ENCODE measurements at regions not wholly inside any gene's neighbourhood (a gene's known extent, or its start where the extent isn't known, plus 50 kb on each side); places are given as distances from the start of the nearest gene placed in this dataset.

DNA sequence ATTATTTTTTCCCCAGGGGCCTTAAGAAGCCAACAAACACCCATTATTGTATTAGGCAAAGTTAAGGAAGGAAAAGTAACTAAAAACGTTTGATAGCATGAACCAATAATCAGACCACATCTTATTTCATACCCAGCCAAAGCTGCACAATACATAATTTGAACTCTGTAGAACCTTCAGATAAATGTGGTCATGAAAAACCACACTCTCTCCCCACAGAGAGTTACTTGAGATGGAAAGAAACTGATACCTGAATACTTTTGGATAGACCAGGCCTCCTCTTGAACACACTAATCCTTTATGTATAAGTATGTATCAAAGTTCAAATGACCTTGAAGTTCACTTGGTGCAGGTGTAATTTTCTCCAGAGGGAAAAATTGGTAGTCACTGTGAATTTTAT, 146.6 kb upstream of the FAM13C start:
- no peak overlapping the region for H3K27ac ChIP-seq
- TF ChIP-seq POLR2AphosphoS5 (IDR thresholded peaks at IDR 0.05): no peak
- no peak for TF ChIP-seq EP300 (IDR thresholded peaks at IDR 0.05)
- TF ChIP-seq, protein P1, sequence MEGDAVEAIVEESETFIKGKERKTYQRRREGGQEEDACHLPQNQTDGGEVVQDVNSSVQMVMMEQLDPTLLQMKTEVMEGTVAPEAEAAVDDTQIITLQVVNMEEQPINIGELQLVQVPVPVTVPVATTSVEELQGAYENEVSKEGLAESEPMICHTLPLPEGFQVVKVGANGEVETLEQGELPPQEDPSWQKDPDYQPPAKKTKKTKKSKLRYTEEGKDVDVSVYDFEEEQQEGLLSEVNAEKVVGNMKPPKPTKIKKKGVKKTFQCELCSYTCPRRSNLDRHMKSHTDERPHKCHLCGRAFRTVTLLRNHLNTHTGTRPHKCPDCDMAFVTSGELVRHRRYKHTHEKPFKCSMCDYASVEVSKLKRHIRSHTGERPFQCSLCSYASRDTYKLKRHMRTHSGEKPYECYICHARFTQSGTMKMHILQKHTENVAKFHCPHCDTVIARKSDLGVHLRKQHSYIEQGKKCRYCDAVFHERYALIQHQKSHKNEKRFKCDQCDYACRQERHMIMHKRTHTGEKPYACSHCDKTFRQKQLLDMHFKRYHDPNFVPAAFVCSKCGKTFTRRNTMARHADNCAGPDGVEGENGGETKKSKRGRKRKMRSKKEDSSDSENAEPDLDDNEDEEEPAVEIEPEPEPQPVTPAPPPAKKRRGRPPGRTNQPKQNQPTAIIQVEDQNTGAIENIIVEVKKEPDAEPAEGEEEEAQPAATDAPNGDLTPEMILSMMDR (IDR thresholded peaks at IDR 0.05): no peak
- no peak for TF ChIP-seq POLR2A (IDR thresholded peaks at IDR 0.05)
- H3K4me3 ChIP-seq: no peak overlapping the region
- no peak for ATAC-seq (ENCODE audit: low FRiP score in 2 of 2)
- 63 to 64% methylated on average over 1 of the region's 1 CpG for WGBS, 2 donors
- H3K36me3 ChIP-seq: no peaks in the 10 kb centered on the region
- no peaks in the 10 kb centered on the region for H3K27me3 ChIP-seq
- DNase-seq: no peak
- no peaks in the 10 kb centered on the region for H3K9me3 ChIP-seq
- H3K4me1 ChIP-seq: no peaks in the 10 kb centered on the region

DNA sequence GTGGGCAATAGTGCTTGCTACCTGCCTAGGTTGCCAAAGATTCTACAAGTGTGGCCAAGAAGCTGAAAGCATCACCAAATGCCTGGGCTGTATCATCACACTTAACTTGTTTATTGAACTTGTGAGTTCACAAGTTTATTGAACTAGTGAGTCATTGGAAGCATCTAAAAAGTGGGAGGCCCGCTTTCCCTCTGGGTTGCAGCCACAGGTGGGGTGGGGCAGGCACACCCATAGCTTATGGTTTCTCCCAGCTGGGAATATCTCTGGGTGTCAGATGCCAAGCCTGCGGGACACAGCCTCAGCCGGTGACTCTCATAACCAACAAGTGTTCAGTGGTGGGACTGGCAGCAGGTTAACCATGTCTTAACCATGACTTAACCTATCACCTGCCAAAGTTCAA, 145.9 kb upstream of the FAM13C start:
- Histone ChIP-seq H3K4me1 (no peaks in the 10 kb centered on the region), H3K36me3 (no peaks in the 10 kb centered on the region), H3K27ac (no peak overlapping the region), H3K9me3 (no peaks in the 10 kb centered on the region), H3K27me3 (no peaks in the 10 kb centered on the region), H3K4me3 (no peak overlapping the region)
- TF ChIP-seq, protein P1 (IDR thresholded peaks at IDR 0.05): no peak
- TF ChIP-seq POLR2A (IDR thresholded peaks at IDR 0.05) (no peak), POLR2AphosphoS5 (IDR thresholded peaks at IDR 0.05) (no peak), EP300 (IDR thresholded peaks at IDR 0.05) (no peak)
- DNase-seq (no peak), ATAC-seq (ENCODE audit: low FRiP score in 2 of 2) (no peak)
- WGBS, 2 donors: 96 to 98% methylated on average over 3 of the region's 3 CpGs

DNA sequence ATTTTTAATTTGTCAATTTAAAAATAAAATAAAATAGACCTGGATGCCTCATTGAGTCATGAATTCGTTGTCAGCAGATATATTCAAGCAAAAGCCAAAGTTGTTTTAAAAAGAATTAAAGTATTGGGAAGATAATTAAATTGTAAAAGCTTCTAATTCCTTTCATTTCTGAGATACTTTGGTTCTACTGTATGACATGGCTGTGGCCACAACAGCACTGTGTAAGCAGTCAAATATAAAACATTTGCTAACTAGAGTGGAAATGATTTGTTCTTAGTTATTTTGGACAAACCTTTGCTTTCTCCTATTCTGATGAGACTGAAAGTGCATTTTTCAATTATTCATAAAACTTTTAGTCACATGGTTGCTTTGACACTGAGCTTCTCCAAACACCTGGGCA, 143.6 kb upstream of the FAM13C start:
- Histone ChIP-seq H3K36me3 (no peaks in the 10 kb centered on the region), H3K4me1 (no peaks in the 10 kb centered on the region), H3K4me3 (no peak overlapping the region), H3K27ac (no peak overlapping the region), H3K9me3 (no peaks in the 10 kb centered on the region), H3K27me3 (no peaks in the 10 kb centered on the region)
- ATAC-seq (ENCODE audit: low FRiP score in 2 of 2) (no peak), DNase-seq (no peak)
- TF ChIP-seq, protein P1 (IDR thresholded peaks at IDR 0.05): no peak
- TF ChIP-seq POLR2AphosphoS5 (IDR thresholded peaks at IDR 0.05): no peak
- TF ChIP-seq POLR2A (IDR thresholded peaks at IDR 0.05): no peak
- TF ChIP-seq EP300 (IDR thresholded peaks at IDR 0.05): no peak
- WGBS, 2 donors: 59 to 68% methylated on average over 1 of the region's 1 CpG

DNA sequence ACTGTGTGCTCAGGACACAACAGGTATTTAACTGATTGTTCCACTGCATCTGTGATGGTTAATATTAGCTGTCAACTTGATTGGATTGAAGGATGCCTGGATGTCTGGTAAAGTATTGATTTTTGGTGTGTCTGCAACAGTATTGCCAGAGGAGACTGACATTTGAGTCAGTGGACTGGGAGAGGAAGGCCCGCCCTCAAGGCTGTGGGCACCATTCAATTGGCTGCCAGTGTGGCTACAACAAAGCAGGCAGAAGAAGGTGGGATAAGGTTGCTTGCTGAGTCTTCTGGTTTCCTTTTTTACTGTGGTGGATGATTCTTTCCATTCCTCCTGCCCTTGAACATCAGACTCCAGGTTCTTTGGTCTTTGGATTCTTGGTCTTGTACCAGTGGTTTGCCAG, 137.1 kb upstream of the FAM13C start:
- ATAC-seq (ENCODE audit: low FRiP score in 2 of 2): no peak
- whole genome bisulfite sequencing, 2 donors: 89 to 93% methylated on average over 1 of the region's 1 CpG
- Histone ChIP-seq H3K27me3 (no peaks in the 10 kb centered on the region), H3K4me1 (no peaks in the 10 kb centered on the region), H3K9me3 (peaks cover 11 to 24% (median 13%) of the 10 kb centered on the region in 4 donors), H3K4me3 (no peak overlapping the region), H3K27ac (no peak overlapping the region), H3K36me3 (no peaks in the 10 kb centered on the region)
- TF ChIP-seq, protein P1 (IDR thresholded peaks at IDR 0.05): no peak
- no peak for TF ChIP-seq POLR2AphosphoS5 (IDR thresholded peaks at IDR 0.05)
- no peak for TF ChIP-seq POLR2A (IDR thresholded peaks at IDR 0.05)
- no peak for TF ChIP-seq EP300 (IDR thresholded peaks at IDR 0.05)
- DNase-seq: no peak

DNA sequence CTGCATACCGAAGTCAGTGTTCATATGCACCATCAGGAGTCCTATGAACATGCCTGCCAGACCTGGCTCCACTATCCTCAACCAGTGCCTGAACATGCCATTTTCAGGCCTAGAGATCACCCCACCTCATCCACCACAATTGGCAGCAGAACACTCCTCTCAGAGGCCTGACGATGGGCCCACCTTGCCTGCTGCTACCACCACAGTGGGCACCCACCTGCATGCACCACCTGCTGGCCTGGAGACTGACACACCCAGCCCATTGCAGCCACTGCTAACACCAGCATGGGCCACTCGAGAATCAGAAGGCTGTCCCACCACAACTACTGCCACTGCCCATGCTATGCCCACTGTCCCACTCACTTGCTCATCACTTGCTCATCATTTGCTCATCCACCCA, 130.7 kb upstream of the FAM13C start:
- Histone ChIP-seq H3K27ac (no peak overlapping the region), H3K36me3 (no peaks in the 10 kb centered on the region), H3K9me3 (peaks cover 11 to 24% (median 13%) of the 10 kb centered on the region in 4 donors), H3K4me1 (no peaks in the 10 kb centered on the region), H3K4me3 (no peak overlapping the region), H3K27me3 (no peaks in the 10 kb centered on the region)
- TF ChIP-seq EP300 (IDR thresholded peaks at IDR 0.05): no peak
- DNase-seq: peak in 1 of 2 donors; percentile 17
- ATAC-seq (ENCODE audit: low FRiP score in 2 of 2): peak in 1 of 2 donors; percentile 26
- WGBS, 2 donors: 88 to 89% methylated on average over 3 of the region's 3 CpGs
